Skeletal muscle satellite cell (primary cell): ENCODE measurements at regions not wholly inside any gene's neighbourhood (a gene's known extent, or its start where the extent isn't known, plus 50 kb on each side); places are given as distances from the start of the nearest gene placed in this dataset.
"Not testable (repeated sequence)": the region's sequence is repeated elsewhere in the genome, so short reads cannot be mapped to it uniquely, and the experiment has no call there.

Experiments used
- H3K27me3 ChIP-seq: 2 replicates; pipeline ENCODE4 v1.7.0; 2013; ENCODE audit warnings: low read length; ENCODE audit not compliant: control insufficient read depth, insufficient read depth
- H3K36me3 ChIP-seq: 2 replicates; pipeline ENCODE4 v1.7.0; 2013; ENCODE audit warnings: mild to moderate bottlenecking, control low read depth, low read length; ENCODE audit not compliant: insufficient read depth
- H3K4me1 ChIP-seq: 2 replicates; pipeline ENCODE4 v1.7.0; 2013; ENCODE audit warnings: low read length; ENCODE audit not compliant: control insufficient read depth, insufficient read depth
- H3K4me2 ChIP-seq: 2 replicates; pipeline ENCODE4 v1.7.0; 2013; ENCODE audit warnings: mild to moderate bottlenecking, low read length
- H3K4me3 ChIP-seq: 2 replicates; pipeline ENCODE4 v1.7.0; 2013; ENCODE audit warnings: low read length
- H3K9ac ChIP-seq: 2 replicates; pipeline ENCODE4 v1.7.0; 2013; ENCODE audit warnings: mild to moderate bottlenecking, low read depth, low read length, moderate library complexity
- H3K9me3 ChIP-seq: replicated peaks from 2 replicates; pipeline ENCODE4 v1.7.0; 2013; ENCODE audit warnings: mild to moderate bottlenecking, control low read depth, low read length

DNA sequence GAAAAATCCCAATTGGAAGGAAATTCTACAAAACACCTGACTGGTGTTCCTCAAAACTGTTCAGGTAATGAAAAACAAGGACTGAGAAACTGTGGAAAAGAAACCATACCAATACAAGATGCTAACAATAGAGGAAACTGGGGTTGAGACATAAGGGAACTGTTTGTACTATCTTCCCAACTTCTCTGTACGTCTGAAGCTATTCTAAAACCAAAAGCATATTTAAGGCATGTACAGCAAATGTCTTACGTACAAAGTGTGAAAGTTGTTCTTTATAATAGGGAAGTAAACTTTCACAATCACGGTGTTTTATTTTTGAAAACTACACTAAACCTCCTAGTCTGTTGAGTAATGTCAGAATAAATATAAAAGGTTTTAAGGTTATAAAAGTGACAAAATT lies 776.1 kb upstream of the RAB6C start:
- H3K36me3 ChIP-seq = no peaks in the 10 kb centered on the region

DNA sequence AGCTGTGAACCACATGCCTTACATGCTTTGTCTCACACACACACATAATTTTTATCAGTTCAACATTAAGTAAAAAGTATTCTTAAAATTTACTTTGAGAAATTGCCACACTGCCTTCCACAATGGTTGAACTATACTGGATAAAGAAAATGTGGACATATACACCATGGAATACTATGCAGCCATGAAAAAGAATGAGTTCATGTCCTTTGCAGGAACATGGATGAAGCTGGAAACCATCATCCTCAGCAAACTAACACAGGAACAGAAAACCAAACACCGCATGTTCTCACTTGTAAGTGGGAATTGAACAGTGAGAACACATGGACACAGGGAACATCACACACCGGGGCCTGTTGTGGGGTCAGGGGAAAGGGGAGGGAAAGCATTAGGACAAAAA lies 774.9 kb upstream of the RAB6C start:
- H3K27me3 ChIP-seq, H3K4me2 ChIP-seq, H3K36me3 ChIP-seq, H3K4me3 ChIP-seq, H3K9ac ChIP-seq, H3K4me1 ChIP-seq: not testable (repeated sequence)
- H3K9me3 ChIP-seq = peaks cover 18% of the 10 kb centered on the region

More for the DNA sequence above, 776.1 kb upstream of the RAB6C start:
- Histone ChIP-seq H3K9ac (no peak overlapping the region), H3K9me3 (peaks cover 18% of the 10 kb centered on the region), H3K4me1 (no peaks in the 10 kb centered on the region), H3K27me3 (no peaks in the 10 kb centered on the region), H3K4me2 (no peak overlapping the region), H3K4me3 (no peak overlapping the region)

DNA sequence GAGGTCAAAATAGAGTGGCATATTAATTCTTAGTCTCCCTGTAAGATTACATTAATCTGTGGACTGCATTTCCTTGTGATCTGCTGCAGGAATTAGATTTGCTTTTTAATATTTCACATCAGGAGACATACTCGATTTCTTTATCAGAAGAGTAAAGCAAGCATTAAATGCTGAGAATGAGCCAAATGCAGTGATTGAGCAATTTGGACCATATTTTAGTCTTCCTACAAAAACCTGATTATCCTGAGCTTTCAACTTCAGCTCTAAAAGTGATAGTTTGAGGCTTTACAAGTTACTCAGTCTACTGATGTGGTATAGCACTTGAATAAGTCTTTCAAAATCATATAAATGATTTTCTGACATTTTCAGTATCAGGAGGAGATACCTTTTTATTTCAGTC lies 774.3 kb upstream of the RAB6C start:
- H3K9me3 ChIP-seq = peaks cover 18% of the 10 kb centered on the region
- no peak overlapping the region for H3K4me2 ChIP-seq
- H3K4me1 ChIP-seq = no peaks in the 10 kb centered on the region
- no peaks in the 10 kb centered on the region for H3K27me3 ChIP-seq
- no peak overlapping the region for H3K4me3 ChIP-seq
- H3K36me3 ChIP-seq = no peaks in the 10 kb centered on the region
- H3K9ac ChIP-seq = no peak overlapping the region

DNA sequence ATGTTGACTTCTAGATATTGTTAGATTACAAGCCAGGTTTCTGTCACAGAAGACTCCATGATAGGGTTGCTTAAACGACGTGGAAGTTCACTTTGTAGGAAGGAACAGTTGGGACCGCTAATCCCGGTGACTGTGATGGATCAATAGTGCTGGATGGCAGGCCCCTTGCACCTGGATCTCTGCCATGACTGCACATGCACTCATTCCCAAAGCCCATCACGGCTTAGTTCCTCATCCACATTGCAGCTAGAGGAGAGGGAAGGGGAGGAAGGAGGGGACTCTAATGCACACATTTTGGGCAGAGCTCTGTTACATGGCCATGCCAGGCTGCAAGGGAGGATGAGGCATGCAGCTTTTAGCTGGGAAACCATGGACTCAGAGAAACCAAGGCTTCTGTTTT lies 773.7 kb upstream of the RAB6C start:
- no peak overlapping the region for H3K4me3 ChIP-seq
- H3K4me1 ChIP-seq = no peaks in the 10 kb centered on the region
- H3K27me3 ChIP-seq = no peaks in the 10 kb centered on the region
- H3K36me3 ChIP-seq = no peaks in the 10 kb centered on the region
- peaks cover 18% of the 10 kb centered on the region for H3K9me3 ChIP-seq
- H3K9ac ChIP-seq = no peak overlapping the region
- no peak overlapping the region for H3K4me2 ChIP-seq

DNA sequence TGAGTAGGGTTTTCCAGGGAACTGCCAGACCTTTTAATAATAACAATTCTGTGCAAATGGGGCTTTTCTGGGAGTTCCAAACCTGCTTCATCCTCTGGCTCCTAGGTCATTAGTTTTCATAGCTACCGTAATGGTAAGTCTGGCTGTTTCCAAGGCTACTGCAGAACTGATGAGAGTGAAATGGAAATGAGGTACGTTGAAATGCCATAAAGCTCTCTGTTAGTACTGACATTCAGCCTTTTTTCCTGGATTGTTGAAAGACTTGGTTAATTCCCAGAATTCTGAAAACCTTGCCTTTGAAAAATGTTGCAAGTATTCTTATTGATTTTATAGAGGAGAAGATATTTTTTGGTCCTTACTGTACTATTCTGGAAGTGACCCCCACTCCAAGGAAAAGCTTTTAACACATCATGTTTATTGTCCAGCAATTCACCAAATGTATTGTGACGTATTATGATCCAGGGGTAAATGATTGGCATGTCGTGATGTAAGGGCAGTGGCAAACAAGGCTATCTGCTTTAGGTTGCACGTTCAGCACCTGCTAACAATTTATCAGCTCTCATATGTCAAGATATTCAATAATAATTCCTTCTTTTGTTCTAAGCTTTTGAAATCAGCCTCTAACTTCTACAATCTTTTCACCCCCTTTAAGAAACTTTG lies 767.0 kb upstream of the RAB6C start:
- Histone ChIP-seq H3K27me3 (no peaks in the 10 kb centered on the region), H3K36me3 (no peaks in the 10 kb centered on the region), H3K9ac (no peak overlapping the region), H3K9me3 (peaks cover 3% of the 10 kb centered on the region), H3K4me3 (no peak overlapping the region), H3K4me1 (no peaks in the 10 kb centered on the region), H3K4me2 (no peak overlapping the region)

DNA sequence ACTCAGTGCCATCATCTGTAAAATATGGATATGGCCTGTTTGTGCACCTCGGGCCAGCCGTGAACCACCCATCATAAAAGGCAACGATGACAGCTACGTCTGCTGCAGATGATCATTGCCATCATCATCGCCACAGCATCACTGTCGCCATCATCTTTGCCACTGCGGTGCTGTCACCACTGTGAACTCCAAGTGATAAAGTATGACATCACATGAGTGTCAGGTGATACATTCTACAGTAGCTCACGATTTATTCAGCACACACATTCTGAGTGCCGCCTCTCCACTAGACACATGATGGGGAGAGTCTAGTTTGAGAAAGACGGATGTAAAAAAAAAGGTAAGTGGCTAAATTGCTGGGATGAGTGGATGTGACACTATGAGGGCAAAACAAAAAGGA lies 755.4 kb upstream of the RAB6C start:
- Histone ChIP-seq H3K4me3 (no peak overlapping the region), H3K36me3 (no peaks in the 10 kb centered on the region), H3K9me3 (peaks cover 16% of the 10 kb centered on the region), H3K4me2 (no peak overlapping the region), H3K9ac (no peak overlapping the region), H3K27me3 (no peaks in the 10 kb centered on the region), H3K4me1 (no peaks in the 10 kb centered on the region)

DNA sequence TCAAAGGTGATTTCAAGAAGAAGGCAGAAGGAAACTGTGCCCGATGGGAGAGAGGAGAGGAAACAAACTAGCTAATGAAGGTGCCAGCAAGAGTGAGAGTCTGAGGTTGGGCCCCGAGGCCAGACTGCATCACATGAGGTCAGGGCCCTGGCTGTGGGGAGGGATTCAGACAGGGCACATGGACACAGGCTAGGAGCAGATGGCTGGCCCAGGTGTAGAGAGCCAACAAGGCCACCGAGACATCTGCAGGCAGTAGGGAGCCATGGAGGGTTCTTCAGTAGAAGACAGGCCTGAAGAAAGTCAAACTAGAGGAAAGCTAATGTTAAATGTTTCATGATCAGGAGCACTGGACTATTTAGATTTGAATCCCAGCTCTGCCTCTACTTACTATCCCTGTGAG lies 755.0 kb upstream of the RAB6C start:
- peaks cover 16% of the 10 kb centered on the region for H3K9me3 ChIP-seq
- no peaks in the 10 kb centered on the region for H3K36me3 ChIP-seq
- no peak overlapping the region for H3K4me3 ChIP-seq
- H3K9ac ChIP-seq = no peak overlapping the region
- no peak overlapping the region for H3K4me2 ChIP-seq
- no peaks in the 10 kb centered on the region for H3K27me3 ChIP-seq
- no peaks in the 10 kb centered on the region for H3K4me1 ChIP-seq

DNA sequence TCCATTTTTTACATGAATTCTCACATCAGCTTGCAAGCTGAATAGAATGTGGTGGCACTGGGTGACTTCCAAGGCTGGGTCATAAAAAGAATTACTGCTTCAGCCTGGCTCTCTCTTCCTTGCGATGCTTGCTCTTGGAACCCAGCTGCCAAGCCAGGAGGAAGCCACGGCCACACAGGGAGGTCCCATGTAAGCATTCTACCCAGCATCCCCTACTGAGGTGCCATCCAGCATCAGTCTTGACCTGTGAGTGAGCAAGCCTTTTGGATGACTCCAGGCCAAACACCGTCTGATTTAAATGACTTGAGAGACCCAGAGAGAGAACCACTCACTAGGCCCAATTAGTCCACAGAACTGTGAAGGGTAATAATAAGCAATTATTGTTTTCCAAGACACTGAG lies 750.3 kb upstream of the RAB6C start:
- no peaks in the 10 kb centered on the region for H3K36me3 ChIP-seq
- no peak overlapping the region for H3K9ac ChIP-seq
- no peak overlapping the region for H3K4me3 ChIP-seq
- no peaks in the 10 kb centered on the region for H3K4me1 ChIP-seq
- H3K9me3 ChIP-seq = peaks cover 12% of the 10 kb centered on the region
- H3K4me2 ChIP-seq = no peak overlapping the region
- H3K27me3 ChIP-seq = no peaks in the 10 kb centered on the region

DNA sequence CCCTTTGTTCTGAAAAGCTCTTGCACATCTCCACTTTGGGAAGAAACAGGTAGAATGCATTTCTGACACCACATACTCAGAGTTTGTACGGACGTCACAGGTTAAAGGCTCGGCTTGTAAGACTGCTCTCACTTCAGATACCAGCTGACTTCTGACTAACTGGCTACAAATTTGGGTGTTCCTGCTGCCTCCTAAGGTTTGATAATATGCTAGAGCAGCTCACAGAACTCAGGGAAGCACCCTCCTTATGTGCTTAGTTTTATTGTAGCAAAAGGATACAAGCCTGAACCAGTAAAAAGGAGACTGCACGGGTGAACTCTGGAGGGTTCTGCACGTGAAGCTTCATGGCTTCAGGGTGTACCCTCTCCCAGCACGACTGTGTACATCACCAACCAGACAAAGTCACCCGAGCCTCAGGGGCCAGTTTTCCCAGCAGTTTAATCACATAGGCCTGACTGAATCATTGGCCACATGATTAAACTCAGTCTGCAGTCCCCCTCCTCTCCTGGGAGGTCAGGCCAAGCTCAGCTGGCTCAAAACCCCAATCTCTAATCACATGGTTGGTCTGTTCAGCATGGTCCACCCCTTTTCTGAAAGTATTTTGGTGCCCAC lies 749.5 kb upstream of the RAB6C start:
- no peak overlapping the region for H3K4me2 ChIP-seq
- H3K4me1 ChIP-seq = no peaks in the 10 kb centered on the region
- H3K9me3 ChIP-seq = peaks cover 11% of the 10 kb centered on the region
- no peaks in the 10 kb centered on the region for H3K27me3 ChIP-seq
- H3K36me3 ChIP-seq = no peaks in the 10 kb centered on the region
- H3K9ac ChIP-seq = no peak overlapping the region
- H3K4me3 ChIP-seq = no peak overlapping the region

DNA sequence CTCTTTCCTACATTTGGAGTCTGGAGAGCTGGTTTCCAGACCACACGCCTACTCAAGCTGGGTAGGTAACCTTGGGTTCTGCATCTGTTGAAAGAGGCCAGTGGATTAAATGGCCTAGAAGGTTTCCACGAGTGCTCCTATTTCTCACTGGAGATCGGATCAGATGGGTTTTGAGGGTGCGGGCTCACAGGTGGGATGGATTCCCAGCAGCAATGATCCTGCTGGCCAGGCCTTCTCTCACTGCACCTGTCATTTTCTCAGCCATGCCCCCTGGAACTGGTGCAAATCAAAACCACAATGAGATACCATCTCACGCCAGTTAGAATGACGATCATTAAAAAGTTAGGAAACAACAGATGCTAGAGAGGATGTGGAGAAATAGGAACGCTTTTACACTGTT lies 747.5 kb upstream of the RAB6C start:
- H3K9ac ChIP-seq = no peak overlapping the region
- H3K27me3 ChIP-seq = no peaks in the 10 kb centered on the region
- no peak overlapping the region for H3K4me3 ChIP-seq
- no peaks in the 10 kb centered on the region for H3K4me1 ChIP-seq
- peaks cover 11% of the 10 kb centered on the region for H3K9me3 ChIP-seq
- H3K36me3 ChIP-seq = no peaks in the 10 kb centered on the region
- no peak overlapping the region for H3K4me2 ChIP-seq

DNA sequence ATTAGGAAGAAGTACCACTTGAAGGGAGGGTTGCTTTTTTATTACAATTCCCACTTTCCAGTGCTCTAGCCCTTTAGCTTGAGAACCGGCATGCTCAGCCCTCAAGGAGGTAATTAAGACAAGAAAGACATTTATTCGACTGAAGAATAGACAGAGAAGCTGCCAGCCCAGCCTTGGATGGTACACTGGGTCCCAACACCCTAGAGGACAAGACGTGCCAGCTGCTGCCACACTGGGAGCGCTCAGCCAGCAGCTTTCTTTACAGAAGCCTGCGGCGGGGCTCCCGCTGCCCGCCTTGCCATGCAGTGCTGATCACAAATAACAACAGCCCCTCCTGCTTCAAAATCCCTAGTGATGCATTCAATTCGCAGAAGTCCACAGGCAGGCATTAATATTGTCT lies 746.3 kb upstream of the RAB6C start:
- Histone ChIP-seq H3K36me3 (no peaks in the 10 kb centered on the region), H3K4me2 (no peak overlapping the region), H3K9ac (no peak overlapping the region), H3K9me3 (peaks cover 12% of the 10 kb centered on the region), H3K4me1 (no peaks in the 10 kb centered on the region), H3K4me3 (no peak overlapping the region), H3K27me3 (no peaks in the 10 kb centered on the region)

DNA sequence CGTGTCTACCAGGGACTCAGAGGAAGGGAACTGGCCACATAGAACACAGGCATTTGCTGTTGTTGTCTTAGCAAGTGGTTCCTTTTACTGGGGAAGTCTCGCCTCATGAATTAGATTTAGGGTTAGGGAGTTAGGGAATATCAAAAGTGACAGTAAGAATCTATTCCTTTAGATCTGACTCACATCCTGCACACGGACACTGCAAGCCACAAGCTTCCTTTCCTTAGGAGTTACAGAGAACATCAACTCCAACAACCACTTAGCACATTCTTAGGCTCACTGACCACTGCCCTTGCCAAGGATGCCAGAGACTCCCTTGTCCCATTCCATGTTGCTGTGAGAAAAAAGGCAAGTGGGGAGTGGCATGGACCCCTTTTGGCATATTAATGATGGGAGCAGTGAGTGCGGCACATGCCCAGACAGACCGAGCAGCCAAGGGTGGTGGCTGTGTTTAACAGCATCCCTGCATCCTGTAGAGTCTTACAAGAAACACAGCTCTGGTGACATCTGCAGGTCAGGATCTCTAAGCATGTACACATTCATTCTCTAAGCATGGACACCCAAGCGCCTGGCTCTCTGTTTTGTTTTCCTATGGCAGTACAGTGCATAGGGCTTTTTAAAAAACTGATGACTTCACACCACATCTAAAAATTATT lies 745.6 kb upstream of the RAB6C start:
- Histone ChIP-seq H3K9me3 (peaks cover 8% of the 10 kb centered on the region), H3K4me1 (no peaks in the 10 kb centered on the region), H3K4me2 (no peak overlapping the region), H3K27me3 (no peaks in the 10 kb centered on the region), H3K9ac (no peak overlapping the region), H3K36me3 (no peaks in the 10 kb centered on the region), H3K4me3 (no peak overlapping the region)
